Colonic mucosa (tissue), 4 donors: ENCODE measurements at regions not wholly inside any gene's neighbourhood (a gene's known extent, or its start where the extent isn't known, plus 50 kb on each side); places are given as distances from the start of the nearest gene placed in this dataset.
"Not testable (repeated sequence)": the region's sequence is repeated elsewhere in the genome, so short reads cannot be mapped to it uniquely, and the experiment has no call there.

ENCODE experiments used
- DNase-seq: peaks from one replicate; pipeline ENCODE4 v3.0.0-alpha.2; 2020
- H3K27ac ChIP-seq: fragments of 200-600 bp; one replicate; pipeline ENCODE4 v1.8.0; 2021
- H3K27me3 ChIP-seq: fragments of 200-600 bp; one replicate; pipeline ENCODE4 v1.8.0; 2021
- H3K36me3 ChIP-seq: fragments of 200-600 bp; one replicate; pipeline ENCODE4 v1.8.0; 2021
- H3K4me1 ChIP-seq: fragments of 200-600 bp; one replicate; pipeline ENCODE4 v1.8.0; 2021; ENCODE audit warnings: mild to moderate bottlenecking
- H3K4me3 ChIP-seq: fragments of 200-600 bp; one replicate; pipeline ENCODE4 v1.8.0; 2021
- H3K9ac ChIP-seq, 2 donors: one replicate each; pipeline ENCODE4 v1.7.0; 2013; ENCODE audit warnings: control low read depth in 2 of 2, low read depth in 2 of 2, low read length in 2 of 2
- H3K9me3 ChIP-seq: fragments of 200-600 bp; one replicate; pipeline ENCODE4 v1.8.0; 2021
- intact Hi-C: fragments of 100-400 bp; cut with DNase I; formaldehyde crosslinking; loops from one replicate; pipeline ENCODE4 v1.14.1; 2022
- TF ChIP-seq, protein P1 (sequence below): fragments of 200-600 bp; IDR thresholded peaks from one replicate; pipeline ENCODE4 v1.8.0; 2022; ENCODE audit warnings: antibody characterized with exemption, mild to moderate bottlenecking
- donor health status: healthy.
- donor health status: DM: no; HTN: no; CAD: no.
- donor health status: DM: no; HTN: no; CAD: no.

DNA sequence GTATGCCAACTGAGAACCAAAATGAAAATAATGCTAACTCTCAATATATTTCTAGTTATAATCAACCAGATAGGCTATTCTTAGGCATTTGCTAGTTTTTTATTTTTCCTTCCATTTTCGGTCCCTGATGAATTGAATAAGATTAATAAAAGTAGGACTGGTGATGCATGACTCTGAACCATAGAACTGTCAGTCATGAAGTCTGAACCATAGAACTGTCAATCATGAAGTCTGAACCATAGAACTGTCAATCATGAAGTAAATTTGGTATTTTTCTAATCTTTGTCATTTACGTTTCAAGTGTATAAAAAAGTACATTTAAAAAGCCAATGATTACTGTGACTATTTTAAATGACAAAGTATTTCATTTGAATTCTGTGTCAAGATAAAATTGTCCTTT is 460.2 kb upstream of the NDST3 start:
- no peak for DNase-seq
- no peaks in the 10 kb centered on the region for H3K4me1 ChIP-seq
- H3K27ac ChIP-seq, result no peak overlapping the region
- no peaks in the 10 kb centered on the region for H3K9me3 ChIP-seq
- no peak overlapping the region for H3K4me3 ChIP-seq
- no peak overlapping the region for H3K9ac ChIP-seq
- H3K27me3 ChIP-seq, result no peaks in the 10 kb centered on the region
- TF ChIP-seq, protein P1, sequence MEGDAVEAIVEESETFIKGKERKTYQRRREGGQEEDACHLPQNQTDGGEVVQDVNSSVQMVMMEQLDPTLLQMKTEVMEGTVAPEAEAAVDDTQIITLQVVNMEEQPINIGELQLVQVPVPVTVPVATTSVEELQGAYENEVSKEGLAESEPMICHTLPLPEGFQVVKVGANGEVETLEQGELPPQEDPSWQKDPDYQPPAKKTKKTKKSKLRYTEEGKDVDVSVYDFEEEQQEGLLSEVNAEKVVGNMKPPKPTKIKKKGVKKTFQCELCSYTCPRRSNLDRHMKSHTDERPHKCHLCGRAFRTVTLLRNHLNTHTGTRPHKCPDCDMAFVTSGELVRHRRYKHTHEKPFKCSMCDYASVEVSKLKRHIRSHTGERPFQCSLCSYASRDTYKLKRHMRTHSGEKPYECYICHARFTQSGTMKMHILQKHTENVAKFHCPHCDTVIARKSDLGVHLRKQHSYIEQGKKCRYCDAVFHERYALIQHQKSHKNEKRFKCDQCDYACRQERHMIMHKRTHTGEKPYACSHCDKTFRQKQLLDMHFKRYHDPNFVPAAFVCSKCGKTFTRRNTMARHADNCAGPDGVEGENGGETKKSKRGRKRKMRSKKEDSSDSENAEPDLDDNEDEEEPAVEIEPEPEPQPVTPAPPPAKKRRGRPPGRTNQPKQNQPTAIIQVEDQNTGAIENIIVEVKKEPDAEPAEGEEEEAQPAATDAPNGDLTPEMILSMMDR, result no peak
- intact Hi-C loops, result no loop called here
- H3K36me3 ChIP-seq, result no peaks in the 10 kb centered on the region

DNA sequence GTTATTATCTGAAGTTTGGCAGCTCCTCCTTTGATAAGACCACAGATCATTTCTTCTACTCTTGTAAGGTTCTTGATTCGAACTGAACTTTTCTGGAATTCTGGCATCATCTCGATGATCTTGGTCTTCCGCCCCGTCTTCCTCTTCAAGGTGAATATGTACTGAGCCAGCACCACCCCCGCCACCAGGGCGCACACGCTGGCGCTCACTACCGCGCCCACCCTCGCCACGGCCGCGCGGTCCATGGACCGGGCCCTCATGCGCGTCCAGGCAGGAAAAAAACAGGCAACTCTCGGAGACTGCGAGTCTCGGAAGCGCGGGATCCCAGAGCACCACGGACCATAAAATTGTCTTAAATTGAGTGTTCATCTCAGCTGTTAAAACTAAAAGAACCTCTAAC is 458.4 kb upstream of the NDST3 start:
- H3K4me1 ChIP-seq, result no peaks in the 10 kb centered on the region
- TF ChIP-seq, protein P1, result no peak
- no peaks in the 10 kb centered on the region for H3K9me3 ChIP-seq
- H3K36me3 ChIP-seq, result no peaks in the 10 kb centered on the region
- H3K27me3 ChIP-seq, result no peaks in the 10 kb centered on the region
- no peak overlapping the region for H3K27ac ChIP-seq
- no peak overlapping the region for H3K4me3 ChIP-seq
- DNase-seq, result no peak
- no peak overlapping the region for H3K9ac ChIP-seq
- intact Hi-C loops, result no loop called here

DNA sequence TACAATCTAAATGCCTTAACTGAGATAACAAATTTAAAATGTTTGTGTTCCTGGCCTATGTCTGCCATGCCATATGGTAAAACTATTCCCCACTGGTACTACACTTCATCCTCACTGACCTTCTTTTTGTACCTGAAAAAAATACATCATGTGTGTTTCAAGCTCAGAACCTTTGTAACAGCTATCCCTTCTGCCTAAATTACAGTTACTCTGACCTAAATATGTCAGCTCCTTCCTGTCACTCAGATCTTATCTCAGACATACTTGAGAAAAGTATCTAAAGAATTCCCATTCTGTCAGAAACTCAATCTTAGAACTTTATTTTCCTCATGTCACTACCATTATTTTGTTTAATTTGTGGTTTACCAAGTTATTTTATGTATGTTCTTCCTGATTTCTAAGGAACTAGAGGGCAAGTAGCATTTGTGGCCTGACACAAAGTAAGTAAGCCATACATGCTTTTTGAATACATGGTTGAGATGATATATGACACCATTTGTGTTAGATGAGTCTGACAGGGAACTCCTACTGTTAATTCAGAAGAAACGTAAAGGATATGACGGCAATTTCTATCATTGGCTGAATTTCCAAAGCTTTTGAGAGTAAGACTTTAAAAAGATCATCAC is 456.5 kb upstream of the NDST3 start:
- intact Hi-C loops, result no loop called here
- DNase-seq, result no peak
- no peaks in the 10 kb centered on the region for H3K27me3 ChIP-seq
- TF ChIP-seq, protein P1, result no peak
- H3K4me3 ChIP-seq, result no peak overlapping the region
- no peaks in the 10 kb centered on the region for H3K4me1 ChIP-seq
- no peaks in the 10 kb centered on the region for H3K9me3 ChIP-seq
- no peaks in the 10 kb centered on the region for H3K36me3 ChIP-seq
- H3K27ac ChIP-seq, result no peak overlapping the region
- H3K9ac ChIP-seq, result no peak overlapping the region

DNA sequence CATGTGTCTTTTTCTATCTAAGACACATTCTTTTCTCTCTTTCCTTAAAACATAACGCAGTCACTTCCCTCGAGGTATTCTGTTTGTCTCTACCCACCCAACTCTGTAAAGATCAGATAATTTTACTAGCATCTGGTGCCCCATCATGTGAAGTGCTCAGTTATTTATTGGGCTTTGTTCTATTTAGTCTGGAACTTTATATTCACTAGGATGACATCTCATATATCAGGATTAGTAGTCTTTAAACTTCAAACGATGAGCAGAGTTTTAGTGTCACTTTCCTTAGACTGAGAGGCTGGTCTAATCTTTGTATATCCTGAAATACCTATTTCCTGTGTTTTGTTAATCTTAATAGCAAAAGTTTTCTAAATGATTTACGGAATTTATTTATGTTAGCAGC is 445.5 kb upstream of the NDST3 start:
- H3K4me3 ChIP-seq, result no peak overlapping the region
- no peaks in the 10 kb centered on the region for H3K4me1 ChIP-seq
- H3K9ac ChIP-seq, result no peak overlapping the region
- TF ChIP-seq, protein P1, result no peak
- H3K36me3 ChIP-seq, result no peaks in the 10 kb centered on the region
- DNase-seq, result no peak
- no peaks in the 10 kb centered on the region for H3K27me3 ChIP-seq
- no peaks in the 10 kb centered on the region for H3K9me3 ChIP-seq
- intact Hi-C loops, result no loop called here
- H3K27ac ChIP-seq, result no peak overlapping the region

DNA sequence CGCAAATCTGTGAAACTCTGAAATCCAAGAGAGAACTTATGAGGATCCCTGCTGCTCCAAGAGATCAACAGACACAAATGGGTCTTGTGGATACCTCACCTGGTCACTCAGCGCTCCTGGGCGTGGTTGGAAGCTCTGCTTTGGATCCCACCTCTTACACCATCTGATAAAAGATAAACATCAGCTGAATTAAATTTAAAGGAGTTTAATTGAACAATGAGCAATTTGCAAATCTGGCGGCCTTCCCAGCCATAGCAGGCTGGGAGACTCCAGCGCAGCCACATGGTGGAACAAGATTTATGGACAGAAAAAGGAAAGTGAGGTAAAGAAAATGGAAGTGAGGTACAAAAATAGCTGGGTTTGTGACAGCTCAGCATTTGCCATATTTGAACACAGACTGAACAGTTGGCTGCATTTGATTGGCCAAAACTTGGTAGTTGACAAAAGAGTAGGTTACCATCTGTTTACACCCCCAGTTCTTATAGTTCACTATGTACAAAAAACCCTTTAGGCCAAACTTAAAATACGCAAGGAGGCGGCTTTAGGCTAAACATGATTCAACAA is 437.3 kb upstream of the NDST3 start:
- Histone ChIP-seq H3K27me3 (no peaks in the 10 kb centered on the region), H3K27ac (no peak overlapping the region), H3K9me3 (no peaks in the 10 kb centered on the region), H3K4me3 (no peak overlapping the region), H3K36me3 (no peaks in the 10 kb centered on the region), H3K9ac (no peak overlapping the region), H3K4me1 (no peaks in the 10 kb centered on the region)
- intact Hi-C loops, result no loop called here
- no peak for DNase-seq
- TF ChIP-seq, protein P1, result no peak

DNA sequence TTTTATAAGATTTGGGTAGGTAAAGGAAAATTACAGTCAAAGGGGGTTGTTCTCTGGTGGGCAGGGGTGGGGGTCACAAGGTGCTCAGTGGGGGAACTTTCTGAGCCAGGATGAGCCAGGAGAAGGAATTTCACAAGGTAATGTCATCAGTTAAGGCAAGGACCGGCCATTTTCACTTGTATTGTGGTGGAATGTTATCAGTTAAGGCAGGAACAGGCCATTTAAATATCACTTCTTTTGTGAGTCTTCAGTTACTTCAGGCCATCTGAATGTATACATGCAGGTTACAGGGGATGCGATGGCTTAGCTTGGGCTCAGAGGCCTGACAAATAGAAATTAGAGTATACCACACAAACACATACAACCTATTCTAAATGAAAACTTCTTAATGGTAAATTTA is 434.9 kb upstream of the NDST3 start:
- H3K9me3 ChIP-seq, H3K36me3 ChIP-seq, H3K27me3 ChIP-seq, H3K4me1 ChIP-seq, intact Hi-C loops, H3K27ac ChIP-seq, H3K9ac ChIP-seq, DNase-seq, H3K4me3 ChIP-seq: not testable (repeated sequence)

DNA sequence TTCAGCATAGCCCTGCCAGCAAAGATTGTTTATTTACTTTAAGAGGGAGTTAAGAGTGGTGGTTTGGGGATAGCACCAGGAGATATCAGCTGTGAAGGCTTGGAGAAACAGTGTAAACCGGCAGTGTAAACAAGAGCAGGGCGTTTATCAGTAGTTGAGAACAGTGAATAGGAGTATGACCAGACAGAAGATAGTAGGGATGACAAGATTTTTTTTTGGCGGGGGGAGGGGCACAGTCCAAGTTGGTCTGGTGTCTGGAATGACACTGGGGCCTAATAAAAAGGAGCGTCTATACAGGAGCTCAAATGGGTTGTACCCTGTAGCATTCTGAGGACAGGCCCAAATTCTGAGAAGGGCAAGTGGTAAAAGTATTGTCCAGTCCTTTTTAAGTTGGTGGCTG is 433.4 kb upstream of the NDST3 start:
- H3K9me3 ChIP-seq, H3K4me3 ChIP-seq, H3K4me1 ChIP-seq, H3K27ac ChIP-seq, H3K27me3 ChIP-seq, H3K9ac ChIP-seq, intact Hi-C loops, H3K36me3 ChIP-seq, DNase-seq: not testable (repeated sequence)
